Hematopoietic multipotent progenitor cell (in vitro differentiated cells): ENCODE measurements at regions not wholly inside any gene's neighbourhood (a gene's known extent, or its start where the extent isn't known, plus 50 kb on each side); places are given as distances from the start of the nearest gene placed in this dataset.

Experiments
- DNase-seq, 3 donors: peaks; one replicate each; pipeline ENCODE4 v3.0.0-alpha.2; 2011 to 2015; ENCODE audit warnings: low read depth in 2 of 3, low spot score in 2 of 3

GRCh38 chr5:171623551-171624097, 162.0 kb upstream of the SMIM23 start:
- DNase-seq = no peak

GRCh38 chr5:171624396-171624795, 161.2 kb upstream of the SMIM23 start:
- DNase-seq = no peak

DNA sequence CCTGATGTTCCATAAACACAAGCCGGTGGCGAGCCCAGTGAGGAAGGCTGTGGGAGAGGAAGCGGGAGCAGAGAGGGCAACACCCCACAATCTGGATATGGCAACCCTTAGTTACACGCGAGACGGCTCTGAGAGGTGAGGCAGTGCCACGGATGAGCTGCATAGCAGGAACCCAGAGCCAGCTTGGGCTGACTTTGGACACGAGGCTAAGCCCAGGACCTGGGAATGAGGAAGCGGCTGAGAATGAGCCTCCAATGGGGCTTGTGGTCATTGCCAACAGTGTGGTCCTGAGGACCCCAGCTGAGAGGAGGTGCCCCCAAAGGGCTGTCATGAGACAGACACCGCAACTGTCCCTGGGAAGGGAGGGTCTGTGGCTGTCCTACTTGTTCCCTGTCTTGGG, 160.0 kb upstream of the SMIM23 start:
- no peak for DNase-seq

DNA sequence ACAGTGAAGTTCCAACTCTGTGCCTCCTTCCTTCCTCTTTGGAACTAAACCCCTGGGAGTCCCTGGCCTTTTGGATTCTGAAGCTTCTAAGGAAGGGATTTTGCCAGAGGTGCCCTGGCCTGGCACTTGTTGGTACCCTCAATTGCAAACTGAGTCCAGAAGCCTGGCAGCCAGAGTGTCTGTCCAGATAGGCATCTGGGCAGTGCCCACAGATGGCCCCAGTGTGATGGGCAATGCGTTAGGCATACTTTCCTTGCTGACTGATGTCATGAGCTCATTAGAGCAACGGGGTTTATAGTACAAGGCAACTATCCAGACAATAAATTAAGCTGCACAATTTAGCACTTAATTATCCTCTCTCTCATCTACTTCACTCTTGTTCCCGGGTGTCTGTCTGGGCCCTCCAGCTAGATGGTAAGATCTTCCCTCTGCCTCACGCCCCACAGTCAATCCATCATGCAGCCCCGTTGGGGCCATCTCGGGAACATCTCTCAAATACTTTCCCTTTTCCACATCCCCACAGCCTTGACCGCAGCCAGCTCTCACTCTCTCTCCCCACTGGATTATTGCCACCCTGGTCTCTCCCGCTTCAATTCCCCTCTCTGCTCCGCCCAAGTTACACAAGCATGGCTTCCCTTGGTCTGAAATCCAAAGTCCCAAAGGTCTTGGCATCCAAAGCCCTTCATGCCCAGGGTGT, 157.5 kb upstream of the SMIM23 start:
- DNase-seq = no peak

GRCh38 chr5:171628633-171628974, 157.0 kb upstream of the SMIM23 start:
- no peak for DNase-seq

DNA sequence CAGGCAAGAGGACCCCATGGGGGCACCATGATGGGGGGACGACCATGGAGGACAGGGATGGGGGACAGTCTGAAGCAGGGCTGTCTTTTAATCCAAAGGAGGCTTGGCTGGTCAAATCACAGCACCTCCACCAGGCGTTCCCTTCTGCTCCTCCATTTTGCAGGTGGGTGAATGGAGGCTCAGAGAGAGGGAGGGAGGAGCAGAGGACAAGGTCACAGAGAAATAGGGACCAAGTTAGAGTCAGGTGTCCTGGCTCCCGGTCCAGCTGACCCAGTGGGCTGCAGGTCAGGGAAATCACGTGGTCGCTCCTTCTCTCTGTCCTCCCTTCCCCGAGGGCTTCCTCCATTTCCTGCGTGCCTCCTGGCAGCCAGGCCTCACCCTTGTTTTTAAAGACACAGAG, 156.4 kb upstream of the SMIM23 start:
- DNase-seq = no peak

DNA sequence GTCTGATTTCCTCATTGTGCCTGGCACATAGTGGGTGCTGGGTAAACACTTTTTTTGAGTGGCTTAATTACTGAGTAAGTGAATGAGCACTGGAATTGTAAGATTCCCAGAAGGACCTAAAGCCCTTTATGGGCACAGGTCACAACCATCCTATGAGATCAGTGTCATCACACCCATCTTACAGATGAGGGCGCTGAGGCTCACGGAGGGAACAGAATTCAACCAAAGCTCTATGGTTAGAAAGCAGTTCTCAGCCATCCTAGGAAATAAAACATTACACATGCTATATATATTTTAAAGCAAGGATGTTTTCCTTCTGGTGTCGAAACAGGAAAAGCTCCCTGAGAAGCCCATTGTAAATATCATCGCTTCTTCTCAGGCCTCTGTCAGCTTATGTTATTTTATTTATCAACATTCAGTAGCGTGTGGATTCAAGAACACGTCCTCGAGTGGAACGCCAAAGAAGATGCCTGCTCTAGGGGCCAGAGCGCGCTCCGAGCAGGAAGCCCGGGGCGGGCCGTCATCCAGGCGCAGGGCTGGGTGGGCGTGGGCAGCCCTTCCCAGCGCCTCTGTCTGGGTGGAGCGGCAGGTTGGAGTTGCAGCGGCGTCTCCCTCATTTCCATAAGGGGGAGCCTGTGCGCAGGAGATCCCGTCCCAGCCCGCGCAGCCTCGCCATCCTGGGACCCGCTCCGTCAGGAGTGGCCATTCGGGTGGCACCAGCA, 155.8 kb upstream of the SMIM23 start:
- peak in 2 of 3 donors; percentile 24 to 32 for DNase-seq

DNA sequence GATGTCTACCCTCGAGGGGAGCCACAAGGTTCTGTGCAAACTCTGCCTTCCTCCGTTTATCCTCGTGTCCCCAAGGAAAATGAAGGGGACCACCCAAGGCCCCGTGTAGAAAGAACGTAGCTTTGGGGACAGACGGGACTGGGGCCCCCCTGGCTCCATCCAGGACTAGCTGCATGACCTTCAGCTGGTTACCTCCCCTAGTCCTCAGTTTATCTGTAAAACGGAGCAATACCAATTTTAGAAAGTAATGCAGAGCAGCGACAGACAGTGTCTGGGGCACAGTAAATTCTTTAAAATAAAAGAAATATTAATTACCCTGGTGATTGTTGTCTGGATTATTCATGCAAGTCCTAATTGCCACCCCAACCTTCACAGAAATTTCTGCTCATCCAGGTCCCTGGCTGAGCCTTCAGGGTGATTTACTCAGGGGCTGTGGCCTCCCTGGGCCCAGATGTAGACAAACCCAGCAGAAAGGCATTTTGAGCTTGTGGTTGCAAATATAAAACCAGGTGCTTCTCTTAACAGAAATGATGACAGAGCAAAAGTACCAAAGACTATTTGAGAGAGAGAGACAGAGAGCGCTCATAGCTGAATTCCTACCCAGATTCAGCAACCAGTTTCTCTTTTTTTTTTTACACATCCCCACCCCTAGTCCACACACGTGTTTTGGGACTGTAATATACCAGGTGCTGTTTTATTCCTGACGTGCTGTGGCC, 155.1 kb upstream of the SMIM23 start:
- peak in 2 of 3 donors; percentile 27 to 70 for DNase-seq

GRCh38 chr5:171632616-171633015, 153.0 kb upstream of the SMIM23 start:
- DNase-seq = no peak

GRCh38 chr5:171633776-171634470, 151.7 kb upstream of the SMIM23 start:
- peak in 2 of 3 donors; percentile 53 to 77 for DNase-seq

DNA sequence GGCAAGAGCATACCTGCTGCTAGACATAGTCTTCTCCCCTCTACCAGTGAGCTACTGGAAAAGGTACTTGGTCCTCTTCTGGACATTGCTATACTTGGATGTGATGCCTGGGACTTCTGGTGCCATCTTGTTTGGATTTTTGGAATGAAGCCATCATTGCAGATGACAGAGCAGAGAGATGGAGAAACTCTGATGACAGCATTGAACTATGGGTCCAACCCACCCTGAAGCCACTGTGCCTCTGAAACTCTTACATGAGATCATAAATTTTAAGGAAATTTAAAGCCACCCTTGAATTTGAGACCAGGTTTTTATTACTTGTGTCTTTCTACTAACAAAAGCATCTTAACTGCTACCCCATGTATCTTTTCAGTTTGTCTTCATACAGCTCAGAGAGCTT, 151.1 kb upstream of the SMIM23 start:
- no peak for DNase-seq

GRCh38 chr5:171635028-171635427, 150.6 kb upstream of the SMIM23 start:
- DNase-seq = no peak

GRCh38 chr5:171635561-171636245, 149.9 kb upstream of the SMIM23 start:
- DNase-seq = no peak

- no peak for DNase-seq
Measured at GRCh38 chr5:171637811-171638210, 147.8 kb upstream of the SMIM23 start.

GRCh38 chr5:171639205-171639621, 146.4 kb upstream of the SMIM23 start:
- DNase-seq = no peak

DNA sequence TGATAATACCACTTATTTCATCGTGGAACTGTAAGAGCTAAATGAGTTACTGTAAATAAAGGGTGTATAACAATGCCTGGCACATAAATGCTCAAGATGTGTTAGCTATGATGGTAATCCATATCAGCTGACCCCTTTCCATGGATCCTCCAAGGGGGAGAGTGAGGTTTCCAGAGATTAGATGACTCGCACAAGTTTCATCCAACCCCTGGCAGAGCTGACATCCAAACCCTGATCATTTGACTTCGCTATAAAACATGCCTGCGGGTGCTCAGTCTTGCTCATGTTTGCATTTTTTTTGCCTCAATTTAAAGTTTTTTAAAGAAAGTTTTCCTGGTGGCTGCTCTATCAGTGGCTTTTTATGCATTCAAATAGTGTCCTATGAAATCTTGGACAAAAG, 145.7 kb upstream of the SMIM23 start:
- no peak for DNase-seq

DNA sequence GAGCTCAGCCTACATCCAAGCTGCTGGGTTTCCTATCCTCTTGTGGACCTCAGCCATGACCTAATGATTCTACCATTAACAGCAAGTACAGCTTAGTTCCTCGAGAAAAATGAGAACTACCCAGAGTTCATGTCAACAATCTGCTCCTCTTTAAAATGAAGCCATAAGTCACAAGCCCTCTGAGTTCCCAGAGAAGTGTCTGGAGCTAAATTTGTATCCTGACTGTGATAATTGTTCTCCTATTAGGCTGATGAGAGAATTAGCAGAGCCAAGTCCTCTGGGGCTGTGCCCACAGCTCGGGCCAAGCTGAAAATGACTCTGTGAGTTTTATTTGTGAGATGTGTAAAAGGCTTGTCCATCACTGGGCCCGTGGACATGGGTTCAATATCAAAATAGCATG, 145.1 kb upstream of the SMIM23 start:
- no peak for DNase-seq

DNA sequence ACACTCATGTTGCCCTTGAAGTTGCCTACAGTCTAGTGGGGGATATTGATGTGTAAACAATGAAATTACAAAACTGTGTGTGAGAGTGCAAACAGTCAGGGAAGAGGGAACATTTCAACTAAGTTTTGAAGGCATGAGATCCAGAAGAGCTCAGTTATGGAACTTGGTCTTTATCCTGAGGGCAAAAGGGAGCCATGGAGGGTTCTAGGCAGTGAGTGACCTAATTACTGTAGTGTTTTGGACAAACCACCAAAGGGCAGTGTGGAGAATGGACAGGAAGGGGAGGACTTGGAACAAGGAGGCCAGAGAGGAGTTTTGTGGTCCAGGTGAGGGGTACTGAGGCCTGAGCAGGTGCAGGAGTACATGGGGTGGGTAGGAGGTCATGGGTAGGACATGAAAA, 143.7 kb upstream of the SMIM23 start:
- no peak for DNase-seq

- DNase-seq = no peak
Measured at GRCh38 chr5:171642894-171643293, 142.7 kb upstream of the SMIM23 start.

DNA sequence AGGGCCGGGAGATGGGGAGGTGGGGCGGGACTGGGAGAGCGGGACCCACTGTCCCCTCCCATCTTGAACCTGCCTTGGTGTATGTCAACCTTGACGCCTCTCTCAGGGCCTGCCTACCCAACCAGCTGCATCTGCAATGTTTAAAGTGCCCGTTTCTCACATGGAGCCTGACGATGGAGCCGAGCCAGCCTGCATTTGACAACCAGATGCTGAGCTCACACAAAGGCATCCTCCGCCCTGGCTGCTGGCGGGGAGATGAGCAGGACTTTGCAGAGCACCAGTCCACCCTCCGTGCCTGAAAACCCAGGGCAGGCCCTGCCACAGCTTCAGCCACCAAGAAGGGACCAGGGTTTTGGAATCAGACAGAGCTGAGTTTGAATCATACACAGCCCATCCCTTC, 141.1 kb upstream of the SMIM23 start:
- no peak for DNase-seq
